GM18861 (cell line): ENCODE measurements at regions not wholly inside any gene's neighbourhood (a gene's known extent, or its start where the extent isn't known, plus 50 kb on each side); places are given as distances from the start of the nearest gene placed in this dataset.

Experiments
- ATAC-seq: cut with Tn5 transposase; IDR thresholded peaks from one replicate; pipeline ENCODE4 v1.9.1; 2021; ENCODE audit not compliant: unreplicated experiment

- no peak for ATAC-seq
Observed at GRCh38 chr2:45337481-45337880, 273.6 kb downstream of the SRBD1 start.

GRCh38 chr2:45334205-45334604, 276.9 kb downstream of the SRBD1 start:
- no peak for ATAC-seq

- no peak for ATAC-seq
Observed at GRCh38 chr2:45332567-45332966, 278.5 kb downstream of the SRBD1 start.

GRCh38 chr2:45332094-45332493, 279.0 kb downstream of the SRBD1 start:
- no peak for ATAC-seq

- no peak for ATAC-seq
Observed at GRCh38 chr2:45331410-45331786, 279.7 kb downstream of the SRBD1 start.

- no peak for ATAC-seq
Observed at GRCh38 chr2:45330637-45331409, 280.2 kb downstream of the SRBD1 start.

GRCh38 chr2:45330108-45330507, 281.0 kb downstream of the SRBD1 start:
- no peak for ATAC-seq

- ATAC-seq: no peak
Observed at GRCh38 chr2:45329045-45329677, 281.9 kb downstream of the SRBD1 start.

GRCh38 chr2:45328264-45328870, 282.7 kb downstream of the SRBD1 start:
- ATAC-seq: no peak

GRCh38 chr2:45323344-45323743, 287.7 kb downstream of the SRBD1 start:
- ATAC-seq: no peak

GRCh38 chr2:45320956-45321355, 290.1 kb downstream of the SRBD1 start:
- no peak for ATAC-seq

GRCh38 chr2:45319683-45320455, 291.2 kb downstream of the SRBD1 start:
- ATAC-seq: no peak

GRCh38 chr2:45318686-45319085, 292.4 kb downstream of the SRBD1 start:
- no peak for ATAC-seq

- ATAC-seq: no peak
Observed at GRCh38 chr2:45316576-45317338, 294.3 kb downstream of the SRBD1 start.

GRCh38 chr2:45315861-45316260, 295.2 kb downstream of the SRBD1 start:
- no peak for ATAC-seq

GRCh38 chr2:45312275-45312674, 298.8 kb downstream of the SRBD1 start:
- ATAC-seq: no peak

- ATAC-seq: no peak
Observed at GRCh38 chr2:45311559-45311958, 299.5 kb downstream of the SRBD1 start.

- ATAC-seq: no peak
Observed at GRCh38 chr2:45307147-45307546, 297.9 kb upstream of the SIX2 start.

- ATAC-seq: no peak
Observed at GRCh38 chr2:45305599-45305998, 296.3 kb upstream of the SIX2 start.

- ATAC-seq: no peak
Observed at GRCh38 chr2:45303417-45304202, 294.4 kb upstream of the SIX2 start.
